HepG2 (cell line): ENCODE measurements at regions not wholly inside any gene's neighbourhood (a gene's known extent, or its start where the extent isn't known, plus 50 kb on each side); places are given as distances from the start of the nearest gene placed in this dataset.

ENCODE experiments used
- CTCF ChIP-seq: sonication (generic); formaldehyde crosslinking; IDR thresholded peaks from 2 replicates; pipeline ENCODE4 v1.5.0; 2020; ENCODE audit warnings: mild to moderate bottlenecking, missing genetic modification reagents, moderate library complexity
- ONECUT2 ChIP-seq: sonication (generic); formaldehyde crosslinking; IDR thresholded peaks from 2 replicates; pipeline ENCODE4 v1.4.0; 2020; ENCODE audit warnings: missing genetic modification reagents
- SMC3 ChIP-seq: IDR thresholded peaks from 2 replicates; pipeline ENCODE4 v1.6.1; 2011; ENCODE audit warnings: low read length, improper control_type of control experiment
- ZNF646 ChIP-seq: sonication (generic); formaldehyde crosslinking; IDR thresholded peaks from 2 replicates; pipeline ENCODE4 v1.9.0; 2021; ENCODE audit warnings: mild to moderate bottlenecking, missing genetic modification reagents

GRCh38 chr12:87848248-87848868 is 180.8 kb downstream of the C12orf50 start (continued):
- TF ChIP-seq ZNF646 (no peak), CTCF (CRISPR knock-in tag) (peak; percentile 69), SMC3 (peak; percentile 39; the same call in 1 of the 2 replicates), ONECUT2 (CRISPR knock-in tag) (peak; percentile 92)
